ENCODE measurements at regions not wholly inside any gene's neighbourhood (a gene's known extent, or its start where the extent isn't known, plus 50 kb on each side); places are given as distances from the start of the nearest gene placed in this dataset.
"Not testable (repeated sequence)": the region's sequence is repeated elsewhere in the genome, so short reads cannot be mapped to it uniquely, and the experiment has no call there.

DNA sequence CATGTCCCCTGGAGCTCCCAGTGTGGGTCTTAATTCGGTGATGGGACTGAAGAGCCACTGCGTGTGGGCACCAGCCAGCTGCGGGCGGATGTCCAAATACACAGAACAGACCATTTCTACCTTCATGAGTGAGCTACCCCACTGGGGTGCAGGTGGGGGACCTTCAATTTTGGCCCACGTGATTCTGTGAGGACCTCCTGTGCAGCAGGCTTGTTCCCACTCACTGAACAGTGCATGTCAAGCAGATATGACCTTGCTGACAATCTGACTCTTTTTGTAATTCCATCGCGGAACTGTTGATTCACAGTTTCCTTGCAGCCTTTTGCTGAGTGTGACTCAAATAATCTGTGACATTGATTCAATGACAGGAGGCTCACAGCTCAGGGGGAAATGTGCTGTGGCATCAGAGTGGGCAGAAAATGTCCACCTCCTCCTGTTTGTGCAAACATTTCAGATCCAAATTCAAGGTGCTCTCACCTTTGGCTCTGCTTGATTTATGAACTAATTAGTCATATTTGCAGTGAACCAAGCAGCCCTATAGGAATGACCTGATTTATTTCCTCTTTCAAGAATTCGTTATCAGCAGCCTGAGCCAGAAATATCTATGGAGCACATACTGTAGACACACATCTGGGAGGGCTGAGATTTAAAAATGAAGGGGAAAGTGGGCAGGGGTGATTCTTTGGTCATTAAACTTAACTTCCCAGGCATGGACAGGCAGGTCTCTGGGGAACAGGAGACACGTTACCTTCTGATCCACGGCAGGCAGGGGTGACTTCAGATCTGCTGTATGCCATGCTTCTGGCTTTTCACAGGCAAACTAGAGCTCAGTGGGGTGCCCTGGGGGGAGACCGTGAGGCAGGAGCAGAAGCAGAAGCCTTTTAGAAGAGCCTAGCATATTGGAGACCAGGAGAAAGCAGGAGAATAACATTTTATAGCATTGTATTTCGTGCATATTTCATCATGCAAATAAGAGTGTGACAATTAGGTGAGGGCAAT is 170.0 kb upstream of the KL start:
- TF ChIP-seq POLR2AphosphoS5 (IDR thresholded peaks at IDR 0.05; ENCODE audit: low read depth, low read length) = no peak
- no peak for TF ChIP-seq TAF1 (IDR thresholded peaks at IDR 0.05; ENCODE audit: borderline replicate concordance, low read depth, low read length)
- no peak for TF ChIP-seq POLR2A (IDR thresholded peaks at IDR 0.05; ENCODE audit: low read depth, low read length)
- DNase-seq (ENCODE audit: insufficient read length) = no peak
- FAIRE-seq = no peak

DNA sequence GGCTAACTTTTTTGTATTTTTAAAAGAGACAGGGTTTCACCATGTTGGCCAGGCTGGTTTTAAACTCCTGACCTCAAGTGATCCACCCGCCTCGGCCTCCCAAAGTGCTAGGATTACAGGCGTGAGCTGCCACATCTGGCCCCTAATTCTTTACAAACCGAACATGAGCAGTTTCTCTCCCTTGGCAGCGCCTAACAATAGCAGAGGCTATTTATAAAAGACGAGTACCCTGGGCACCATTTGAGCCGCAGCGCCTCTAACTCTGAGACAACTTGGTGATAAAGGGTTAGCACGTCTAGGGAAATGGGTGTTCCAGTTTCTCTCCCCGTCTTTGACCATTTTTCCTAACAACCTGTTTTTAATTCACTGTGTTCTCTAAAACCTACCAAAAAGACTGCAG is 168.2 kb upstream of the KL start:
- FAIRE-seq; DNase-seq (ENCODE audit: insufficient read length): not testable (repeated sequence)

DNA sequence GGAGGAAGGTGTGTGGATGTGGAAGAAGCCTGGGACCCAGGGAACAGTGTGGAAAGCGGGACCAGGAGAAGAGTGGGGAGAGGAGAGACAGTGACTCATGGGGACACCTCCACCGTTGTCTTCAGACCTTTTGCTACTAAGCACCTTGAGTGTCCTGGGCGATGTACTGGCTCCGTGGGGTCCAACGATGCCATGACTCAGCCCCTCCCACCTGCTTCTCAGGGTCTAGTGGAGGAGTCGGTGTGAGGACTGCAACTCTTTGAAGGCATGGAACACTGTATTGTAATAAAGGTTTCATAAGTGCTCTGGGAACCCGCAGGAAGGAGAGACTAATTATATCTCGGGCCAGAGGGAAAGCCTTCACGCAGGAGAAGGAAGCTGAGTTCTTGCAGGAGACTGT is 166.9 kb upstream of the KL start:
- no peak for DNase-seq (ENCODE audit: insufficient read length)
- no peak for FAIRE-seq
- TF ChIP-seq POLR2AphosphoS5 (IDR thresholded peaks at IDR 0.05; ENCODE audit: low read depth, low read length) = no peak
- TF ChIP-seq POLR2A (IDR thresholded peaks at IDR 0.05; ENCODE audit: low read depth, low read length) = no peak
- TF ChIP-seq TAF1 (IDR thresholded peaks at IDR 0.05; ENCODE audit: borderline replicate concordance, low read depth, low read length) = no peak

DNA sequence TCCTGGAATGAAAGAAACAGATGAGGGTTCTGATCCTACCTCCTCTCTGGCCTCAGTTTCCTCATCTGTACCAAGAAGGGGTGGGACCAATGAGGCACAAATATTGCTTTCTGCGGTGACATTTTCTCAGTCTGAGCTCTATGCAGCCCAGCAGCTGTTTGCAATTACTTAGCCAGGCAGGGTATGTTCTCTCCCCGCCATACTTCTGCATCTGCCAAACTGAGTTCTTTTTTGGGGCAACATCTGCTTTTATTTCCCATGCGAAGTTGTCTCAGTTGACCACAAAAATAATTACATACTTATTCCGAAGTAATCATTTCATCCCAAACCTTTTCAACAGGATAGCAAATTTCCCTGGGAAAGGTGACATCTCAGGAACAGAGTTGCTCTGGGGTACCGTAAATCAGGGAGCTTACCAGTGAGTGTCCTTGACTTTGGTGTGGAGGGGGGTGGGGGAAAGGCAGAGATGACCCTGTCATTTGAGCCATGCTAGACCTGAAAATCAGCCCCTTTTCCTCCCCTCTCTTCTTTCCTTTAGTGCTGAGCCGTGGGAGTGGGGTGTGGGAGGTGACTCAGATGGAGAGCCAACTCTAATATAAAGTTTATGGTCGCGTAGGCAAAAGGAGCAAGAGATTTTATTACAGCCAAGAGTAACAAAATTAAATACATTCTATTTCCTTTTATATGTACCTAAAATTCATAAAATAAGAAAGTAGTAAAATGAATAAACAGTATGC is 165.7 kb upstream of the KL start:
- FAIRE-seq = no peak

DNA sequence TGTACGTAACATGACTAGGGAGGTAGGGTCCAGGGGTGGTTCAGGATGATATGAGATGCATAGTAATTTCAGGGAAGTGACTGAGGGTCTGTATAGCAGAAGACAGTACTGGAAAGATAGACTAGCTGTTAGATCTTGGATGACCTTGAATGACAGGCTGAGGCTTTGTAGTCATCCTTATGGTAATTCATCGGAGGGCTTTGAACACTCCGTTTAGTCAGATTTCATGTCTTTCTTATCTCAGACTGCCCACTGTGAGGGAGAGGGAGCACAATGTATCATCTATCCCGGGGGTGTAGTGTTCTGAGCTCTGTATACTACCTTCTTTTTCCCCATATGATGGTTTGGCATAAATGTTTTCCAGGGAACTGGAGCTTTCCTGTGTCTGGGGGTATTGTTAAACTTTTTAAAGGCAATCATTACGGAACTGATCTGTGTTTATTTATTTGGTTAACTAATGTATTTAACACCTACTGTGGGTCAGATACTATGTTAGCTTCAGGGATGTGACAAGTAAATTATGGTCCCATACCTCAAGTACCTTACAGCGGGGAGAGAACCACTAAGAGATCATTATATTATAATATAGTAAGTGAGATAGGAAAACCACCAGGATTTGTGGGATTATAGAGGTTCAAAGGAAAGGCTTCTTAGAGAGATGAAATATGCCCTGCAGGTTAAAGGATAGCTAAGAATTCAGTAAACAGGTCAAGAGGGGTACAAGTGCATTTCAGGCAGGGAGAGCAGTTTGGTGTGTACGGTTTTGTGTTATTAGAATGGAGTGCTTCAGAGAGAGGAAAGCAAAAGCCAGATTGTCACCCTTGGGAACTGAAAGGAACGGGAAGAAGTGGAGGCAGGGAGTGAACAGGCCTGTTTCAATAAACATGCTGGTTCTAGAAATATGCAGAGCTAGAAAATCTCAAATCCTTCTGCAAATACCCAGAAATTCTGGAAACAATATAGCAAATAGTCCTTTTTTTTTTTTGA is 164.8 kb upstream of the KL start:
- TF ChIP-seq POLR2A (IDR thresholded peaks at IDR 0.05; ENCODE audit: low read depth, low read length) = no peak
- FAIRE-seq (no peak), DNase-seq (ENCODE audit: insufficient read length) (no peak)

More for the DNA sequence above, 165.7 kb upstream of the KL start:
- TF ChIP-seq POLR2AphosphoS5 (IDR thresholded peaks at IDR 0.05; ENCODE audit: low read depth, low read length) (no peak), POLR2A (IDR thresholded peaks at IDR 0.05; ENCODE audit: low read depth, low read length) (no peak), TAF1 (IDR thresholded peaks at IDR 0.05; ENCODE audit: borderline replicate concordance, low read depth, low read length) (no peak)
- no peak for DNase-seq (ENCODE audit: insufficient read length)

DNA sequence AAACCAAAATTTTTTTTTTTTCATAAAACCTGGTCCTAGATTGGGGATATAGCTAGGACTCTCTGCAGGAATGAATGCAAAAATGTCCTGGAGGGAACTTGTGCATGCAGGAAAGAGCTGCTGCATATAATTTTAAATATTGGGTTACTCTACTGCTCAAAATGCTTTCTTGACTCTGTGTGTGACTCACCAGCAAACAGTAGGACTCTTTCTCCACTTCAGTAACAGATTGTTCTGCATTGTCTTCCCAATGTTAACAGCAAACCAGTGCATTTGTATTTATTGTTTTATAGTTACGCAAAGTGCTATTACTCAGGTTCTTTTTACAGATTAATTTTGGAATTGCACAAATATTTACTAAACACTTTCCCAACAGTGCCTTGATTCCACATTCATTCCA is 163.7 kb upstream of the KL start:
- FAIRE-seq (no peak), DNase-seq (ENCODE audit: insufficient read length) (no peak)
- TF ChIP-seq TAF1 (IDR thresholded peaks at IDR 0.05; ENCODE audit: borderline replicate concordance, low read depth, low read length) = no peak
- no peak for TF ChIP-seq POLR2AphosphoS5 (IDR thresholded peaks at IDR 0.05; ENCODE audit: low read depth, low read length)
- no peak for TF ChIP-seq POLR2A (IDR thresholded peaks at IDR 0.05; ENCODE audit: low read depth, low read length)

DNA sequence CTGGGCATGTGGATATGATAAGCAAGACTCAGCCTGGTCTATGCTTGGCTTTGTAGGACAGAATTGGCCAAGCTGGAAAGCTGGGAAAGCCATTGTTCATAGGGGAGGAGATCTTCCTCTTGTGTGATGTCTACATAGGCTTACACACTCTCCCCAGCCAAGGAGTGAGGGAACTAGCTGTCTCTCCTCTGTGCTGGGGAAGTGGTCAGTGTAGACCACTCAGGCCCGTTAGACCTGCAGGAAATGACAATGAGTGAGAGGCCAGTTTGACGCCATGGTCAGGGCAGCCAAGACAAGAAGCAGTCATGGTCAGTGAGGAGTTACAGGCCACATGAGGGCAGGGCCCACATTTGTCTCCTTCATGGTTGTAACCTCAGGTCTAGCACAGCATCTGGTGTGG is 159.1 kb upstream of the KL start:
- FAIRE-seq = no peak
- TF ChIP-seq POLR2AphosphoS5 (IDR thresholded peaks at IDR 0.05; ENCODE audit: low read depth, low read length) (no peak), POLR2A (IDR thresholded peaks at IDR 0.05; ENCODE audit: low read depth, low read length) (no peak), TAF1 (IDR thresholded peaks at IDR 0.05; ENCODE audit: borderline replicate concordance, low read depth, low read length) (no peak)
- DNase-seq (ENCODE audit: insufficient read length) = no peak

DNA sequence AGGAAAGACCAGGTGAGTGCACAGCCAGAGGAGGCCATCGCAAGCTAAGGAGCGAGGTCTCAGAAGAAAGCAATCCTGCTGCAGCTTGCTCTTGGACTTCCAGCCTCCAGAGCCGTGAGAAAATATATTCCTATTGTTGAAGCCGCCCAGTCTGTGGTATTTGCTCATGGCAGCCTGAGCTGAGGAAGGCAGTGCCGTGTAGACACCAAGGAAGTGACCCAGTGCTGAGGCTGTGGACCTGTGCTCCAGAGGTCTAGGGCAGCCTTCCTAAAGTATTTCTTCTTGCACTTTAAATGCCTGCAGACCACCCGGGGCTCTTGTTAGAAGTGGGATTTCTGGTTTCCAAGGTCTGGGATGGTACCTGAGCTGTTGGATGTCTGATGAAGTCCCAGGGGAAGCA is 158.5 kb upstream of the KL start:
- TF ChIP-seq TAF1 (IDR thresholded peaks at IDR 0.05; ENCODE audit: borderline replicate concordance, low read depth, low read length) (no peak), POLR2AphosphoS5 (IDR thresholded peaks at IDR 0.05; ENCODE audit: low read depth, low read length) (no peak), POLR2A (IDR thresholded peaks at IDR 0.05; ENCODE audit: low read depth, low read length) (no peak)
- no peak for FAIRE-seq
- DNase-seq (ENCODE audit: insufficient read length) = no peak

DNA sequence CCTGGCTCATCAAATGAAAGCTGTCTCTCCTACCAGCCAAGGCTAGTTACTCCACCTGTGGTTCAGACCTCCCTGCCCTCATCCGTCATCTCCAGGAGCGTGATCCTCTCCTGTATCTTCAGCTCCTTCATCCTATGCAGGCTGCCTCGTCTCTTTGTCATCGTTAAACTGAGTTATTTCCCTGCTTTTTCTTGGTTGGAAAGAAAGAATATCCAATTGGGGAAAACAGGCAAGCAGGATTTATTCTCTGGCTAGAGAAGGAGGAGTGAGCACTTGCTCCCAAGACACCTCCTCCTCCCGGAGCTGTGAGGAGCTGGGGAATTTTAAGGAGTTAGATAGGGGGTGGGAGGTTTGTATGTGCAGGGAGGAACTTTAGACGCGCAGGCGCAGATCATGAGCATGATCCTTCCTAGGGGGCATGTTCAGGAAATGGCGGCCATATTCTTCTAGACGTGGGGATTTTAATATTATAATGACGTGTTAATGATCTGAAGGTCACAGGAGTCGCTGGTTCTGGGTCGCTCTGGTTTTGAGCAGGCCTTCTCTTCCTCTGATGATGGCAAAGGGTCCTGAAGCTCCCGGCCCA is 156.4 kb upstream of the KL start:
- DNase-seq (ENCODE audit: insufficient read length) (no peak), FAIRE-seq (no peak)
- TF ChIP-seq TAF1 (IDR thresholded peaks at IDR 0.05; ENCODE audit: borderline replicate concordance, low read depth, low read length) (no peak), POLR2AphosphoS5 (IDR thresholded peaks at IDR 0.05; ENCODE audit: low read depth, low read length) (no peak), POLR2A (IDR thresholded peaks at IDR 0.05; ENCODE audit: low read depth, low read length) (no peak)

DNA sequence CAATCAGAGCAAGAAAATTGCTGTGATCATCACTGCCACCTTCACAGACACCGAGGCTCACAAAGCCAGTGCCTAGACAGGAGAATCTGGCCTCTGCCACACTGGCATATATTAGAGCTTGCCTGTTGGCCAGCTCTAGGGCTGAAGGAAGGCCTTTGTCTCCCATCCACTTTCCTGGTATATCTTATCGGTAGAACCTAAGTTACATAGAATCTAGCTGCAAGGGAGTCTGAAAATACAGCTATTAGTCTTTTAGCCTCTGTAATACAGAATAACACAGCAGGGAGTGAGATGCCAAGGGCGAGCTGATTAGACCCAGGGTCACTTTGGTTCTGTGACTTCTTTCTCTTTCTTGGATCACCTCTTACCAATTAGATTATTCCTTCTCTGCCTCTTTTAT is 154.9 kb upstream of the KL start:
- FAIRE-seq (no peak), DNase-seq (ENCODE audit: insufficient read length) (no peak)
- TF ChIP-seq POLR2A (IDR thresholded peaks at IDR 0.05; ENCODE audit: low read depth, low read length) (no peak), POLR2AphosphoS5 (IDR thresholded peaks at IDR 0.05; ENCODE audit: low read depth, low read length) (no peak), TAF1 (IDR thresholded peaks at IDR 0.05; ENCODE audit: borderline replicate concordance, low read depth, low read length) (no peak)

DNA sequence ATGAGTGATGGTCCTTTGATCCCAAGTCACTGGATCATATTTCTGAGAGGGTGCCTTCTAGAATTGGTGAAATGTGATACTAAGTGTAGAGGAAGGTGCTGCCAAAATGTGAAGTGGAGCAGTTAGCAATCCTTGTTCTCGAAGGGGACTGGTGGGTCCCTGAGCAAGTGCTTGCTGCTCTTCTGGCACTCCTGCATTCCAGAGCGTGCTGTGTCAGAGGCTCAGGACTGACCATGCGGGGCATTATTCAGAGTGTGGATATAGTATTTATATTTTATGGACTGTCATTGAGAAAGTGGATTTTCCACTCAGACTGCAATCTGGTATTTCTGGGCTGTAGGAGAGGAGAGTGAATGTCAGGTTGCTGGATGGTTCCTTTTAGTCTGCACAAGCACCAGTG is 152.6 kb upstream of the KL start:
- TF ChIP-seq POLR2AphosphoS5 (IDR thresholded peaks at IDR 0.05; ENCODE audit: low read depth, low read length) = no peak
- no peak for TF ChIP-seq TAF1 (IDR thresholded peaks at IDR 0.05; ENCODE audit: borderline replicate concordance, low read depth, low read length)
- no peak for TF ChIP-seq POLR2A (IDR thresholded peaks at IDR 0.05; ENCODE audit: low read depth, low read length)
- DNase-seq (ENCODE audit: insufficient read length) (no peak), FAIRE-seq (no peak)

All from GM12892 (cell line).